Stomach smooth muscle (tissue), 2 donors: ENCODE measurements at regions not wholly inside any gene's neighbourhood (a gene's known extent, or its start where the extent isn't known, plus 50 kb on each side); places are given as distances from the start of the nearest gene placed in this dataset.

ENCODE experiments used
- H3K27ac ChIP-seq: one replicate; pipeline ENCODE4 v1.7.0; 2013; ENCODE audit warnings: mild to moderate bottlenecking, low read length, inconsistent platforms
- H3K27me3 ChIP-seq, 2 donors: one replicate each; pipeline ENCODE4 v1.7.0; 2013; ENCODE audit warnings: low read length in 2 of 2; ENCODE audit not compliant: insufficient read depth in 2 of 2, control insufficient read depth in 1 of 2
- H3K36me3 ChIP-seq, 2 donors: one replicate each; pipeline ENCODE4 v1.7.0; 2013; ENCODE audit warnings: low read length in 2 of 2; ENCODE audit not compliant: control insufficient read depth in 2 of 2, insufficient read depth in 2 of 2
- H3K4me1 ChIP-seq: one replicate; pipeline ENCODE4 v1.7.0; 2013; ENCODE audit warnings: low read length; ENCODE audit not compliant: control insufficient read depth, insufficient read depth
- H3K4me3 ChIP-seq, 2 donors: one replicate each; pipeline ENCODE4 v1.7.0; 2013; ENCODE audit warnings: low read length in 2 of 2
- H3K9ac ChIP-seq, 2 donors: one replicate each; pipeline ENCODE4 v1.7.0; 2013; ENCODE audit warnings: low read length in 2 of 2, mild to moderate bottlenecking in 1 of 2
- H3K9me3 ChIP-seq, 2 donors: one replicate each; pipeline ENCODE4 v1.7.0; 2013; ENCODE audit warnings: low read length in 2 of 2; ENCODE audit not compliant: control insufficient read depth in 2 of 2
- donor health status: healthy.
- donor health status: Pancreatic carcinoma.

- Histone ChIP-seq H3K9me3 (peaks cover 0 to 6% of the 10 kb centered on the region in 2 donors), H3K4me3 (no peak overlapping the region), H3K4me1 (no peaks in the 10 kb centered on the region), H3K9ac (no peak overlapping the region), H3K36me3 (no peaks in the 10 kb centered on the region), H3K27ac (no peak overlapping the region), H3K27me3 (no peaks in the 10 kb centered on the region)
Observed at GRCh38 chr4:126564283-126564854, 1068.4 kb upstream of the INTU start.

GRCh38 chr4:126568652-126569570 lies 1063.8 kb upstream of the INTU start:
- Histone ChIP-seq H3K4me3 (no peak overlapping the region), H3K9me3 (no peaks in the 10 kb centered on the region)

GRCh38 chr4:126572264-126572663 lies 1060.5 kb upstream of the INTU start:
- Histone ChIP-seq H3K36me3 (no peaks in the 10 kb centered on the region), H3K27me3 (no peaks in the 10 kb centered on the region), H3K9me3 (no peaks in the 10 kb centered on the region), H3K9ac (no peak overlapping the region), H3K4me1 (no peaks in the 10 kb centered on the region), H3K27ac (no peak overlapping the region), H3K4me3 (no peak overlapping the region)

More at GRCh38 chr4:126568652-126569570, 1063.8 kb upstream of the INTU start:
- H3K36me3 ChIP-seq, result no peaks in the 10 kb centered on the region
- no peaks in the 10 kb centered on the region for H3K27me3 ChIP-seq
- H3K9ac ChIP-seq, result no peak overlapping the region
- H3K27ac ChIP-seq, result no peak overlapping the region
- no peaks in the 10 kb centered on the region for H3K4me1 ChIP-seq

GRCh38 chr4:126582737-126583136 lies 1050.0 kb upstream of the INTU start:
- H3K9me3 ChIP-seq, result no peaks in the 10 kb centered on the region
- no peak overlapping the region for H3K9ac ChIP-seq
- H3K27me3 ChIP-seq, result no peaks in the 10 kb centered on the region
- H3K4me3 ChIP-seq, result no peak overlapping the region
- H3K4me1 ChIP-seq, result no peaks in the 10 kb centered on the region
- no peak overlapping the region for H3K27ac ChIP-seq
- no peaks in the 10 kb centered on the region for H3K36me3 ChIP-seq

- H3K4me1 ChIP-seq, result no peaks in the 10 kb centered on the region
- no peak overlapping the region for H3K4me3 ChIP-seq
- no peaks in the 10 kb centered on the region for H3K9me3 ChIP-seq
- no peak overlapping the region for H3K27ac ChIP-seq
- H3K27me3 ChIP-seq, result no peaks in the 10 kb centered on the region
- no peak overlapping the region for H3K9ac ChIP-seq
- no peaks in the 10 kb centered on the region for H3K36me3 ChIP-seq
Observed at GRCh38 chr4:126583509-126583908, 1049.2 kb upstream of the INTU start.

- Histone ChIP-seq H3K27ac (no peak overlapping the region), H3K4me1 (no peaks in the 10 kb centered on the region), H3K4me3 (no peak overlapping the region), H3K27me3 (no peaks in the 10 kb centered on the region), H3K9me3 (no peaks in the 10 kb centered on the region), H3K36me3 (no peaks in the 10 kb centered on the region), H3K9ac (no peak overlapping the region)
Observed at GRCh38 chr4:126591583-126591982, 1041.2 kb upstream of the INTU start.

GRCh38 chr4:126592088-126592487 lies 1040.7 kb upstream of the INTU start:
- no peaks in the 10 kb centered on the region for H3K27me3 ChIP-seq
- no peaks in the 10 kb centered on the region for H3K9me3 ChIP-seq

GRCh38 chr4:126593626-126594025 lies 1039.1 kb upstream of the INTU start:
- H3K9me3 ChIP-seq, result no peaks in the 10 kb centered on the region
- H3K9ac ChIP-seq, result no peak overlapping the region
- no peaks in the 10 kb centered on the region for H3K4me1 ChIP-seq
- H3K4me3 ChIP-seq, result no peak overlapping the region
- H3K27ac ChIP-seq, result no peak overlapping the region
- no peaks in the 10 kb centered on the region for H3K36me3 ChIP-seq
- H3K27me3 ChIP-seq, result no peaks in the 10 kb centered on the region

More at GRCh38 chr4:126592088-126592487, 1040.7 kb upstream of the INTU start:
- no peak overlapping the region for H3K4me3 ChIP-seq
- H3K27ac ChIP-seq, result no peak overlapping the region
- no peaks in the 10 kb centered on the region for H3K36me3 ChIP-seq
- H3K4me1 ChIP-seq, result no peaks in the 10 kb centered on the region
- H3K9ac ChIP-seq, result no peak overlapping the region

- H3K9ac ChIP-seq, result no peak overlapping the region
Observed at GRCh38 chr4:126595643-126596042, 1037.1 kb upstream of the INTU start.

GRCh38 chr4:126599746-126600145 lies 1033.0 kb upstream of the INTU start:
- Histone ChIP-seq H3K27ac (no peak overlapping the region), H3K4me3 (no peak overlapping the region), H3K36me3 (no peaks in the 10 kb centered on the region), H3K27me3 (no peaks in the 10 kb centered on the region), H3K9ac (no peak overlapping the region), H3K4me1 (no peaks in the 10 kb centered on the region), H3K9me3 (no peaks in the 10 kb centered on the region)

More at GRCh38 chr4:126595643-126596042, 1037.1 kb upstream of the INTU start:
- Histone ChIP-seq H3K36me3 (no peaks in the 10 kb centered on the region), H3K4me3 (no peak overlapping the region), H3K27me3 (no peaks in the 10 kb centered on the region), H3K9me3 (no peaks in the 10 kb centered on the region), H3K4me1 (no peaks in the 10 kb centered on the region), H3K27ac (no peak overlapping the region)

GRCh38 chr4:126603210-126603609 lies 1029.5 kb upstream of the INTU start:
- Histone ChIP-seq H3K4me3 (no peak overlapping the region), H3K9me3 (no peaks in the 10 kb centered on the region), H3K27ac (no peak overlapping the region), H3K36me3 (no peaks in the 10 kb centered on the region), H3K27me3 (no peaks in the 10 kb centered on the region), H3K4me1 (no peaks in the 10 kb centered on the region), H3K9ac (no peak overlapping the region)
